AML-193 (cell line): ENCODE measurements at regions not wholly inside any gene's neighbourhood (a gene's known extent, or its start where the extent isn't known, plus 50 kb on each side); places are given as distances from the start of the nearest gene placed in this dataset.
"Not testable (repeated sequence)": the region's sequence is repeated elsewhere in the genome, so short reads cannot be mapped to it uniquely, and the experiment has no call there.

ENCODE experiments used
- DNase-seq, 2 experiments: peaks; one replicate each; lab custom pipeline; 2025; lab: John Stamatoyannopoulos, UW

DNA sequence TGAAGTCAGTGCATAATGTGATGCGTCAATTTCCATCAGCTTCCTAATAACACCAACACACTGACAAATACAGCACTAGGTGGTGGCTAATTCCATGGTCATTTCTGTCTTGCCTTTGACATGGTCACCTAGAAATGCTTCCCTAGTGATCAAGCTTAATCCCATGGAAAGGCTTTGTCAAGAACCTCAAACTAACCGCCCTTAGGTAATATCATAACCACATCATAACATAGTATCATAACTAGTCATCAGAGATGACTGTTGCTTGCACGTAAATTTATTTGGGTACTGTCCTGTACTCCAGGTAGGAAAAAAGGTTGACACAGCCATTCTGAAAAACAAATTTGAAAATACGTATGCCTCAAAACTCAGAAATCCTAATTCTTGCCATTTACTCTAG is 471.8 kb downstream of the IRS1 start:
- DNase-seq, result no peak

DNA sequence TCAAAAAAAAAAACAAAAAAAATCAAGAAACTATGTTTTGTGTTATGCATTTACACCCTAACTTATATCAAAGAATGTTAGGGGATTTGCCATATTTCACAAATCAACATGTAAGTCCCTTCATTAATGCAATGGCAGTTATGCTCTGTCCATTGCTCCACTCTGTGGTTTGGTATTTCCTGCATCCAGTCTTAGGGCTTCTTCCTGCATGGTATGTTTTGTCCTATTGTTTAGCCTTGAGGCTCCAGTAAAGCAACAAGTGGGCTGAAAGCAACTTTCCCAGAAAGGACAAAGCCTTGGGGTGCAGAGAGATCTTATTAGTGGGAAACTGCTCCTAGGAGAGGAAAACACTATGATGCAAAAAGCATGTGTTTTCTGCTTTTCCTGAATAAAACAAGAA is 474.1 kb downstream of the IRS1 start:
- peak; percentile 73 to 74 for DNase-seq

DNA sequence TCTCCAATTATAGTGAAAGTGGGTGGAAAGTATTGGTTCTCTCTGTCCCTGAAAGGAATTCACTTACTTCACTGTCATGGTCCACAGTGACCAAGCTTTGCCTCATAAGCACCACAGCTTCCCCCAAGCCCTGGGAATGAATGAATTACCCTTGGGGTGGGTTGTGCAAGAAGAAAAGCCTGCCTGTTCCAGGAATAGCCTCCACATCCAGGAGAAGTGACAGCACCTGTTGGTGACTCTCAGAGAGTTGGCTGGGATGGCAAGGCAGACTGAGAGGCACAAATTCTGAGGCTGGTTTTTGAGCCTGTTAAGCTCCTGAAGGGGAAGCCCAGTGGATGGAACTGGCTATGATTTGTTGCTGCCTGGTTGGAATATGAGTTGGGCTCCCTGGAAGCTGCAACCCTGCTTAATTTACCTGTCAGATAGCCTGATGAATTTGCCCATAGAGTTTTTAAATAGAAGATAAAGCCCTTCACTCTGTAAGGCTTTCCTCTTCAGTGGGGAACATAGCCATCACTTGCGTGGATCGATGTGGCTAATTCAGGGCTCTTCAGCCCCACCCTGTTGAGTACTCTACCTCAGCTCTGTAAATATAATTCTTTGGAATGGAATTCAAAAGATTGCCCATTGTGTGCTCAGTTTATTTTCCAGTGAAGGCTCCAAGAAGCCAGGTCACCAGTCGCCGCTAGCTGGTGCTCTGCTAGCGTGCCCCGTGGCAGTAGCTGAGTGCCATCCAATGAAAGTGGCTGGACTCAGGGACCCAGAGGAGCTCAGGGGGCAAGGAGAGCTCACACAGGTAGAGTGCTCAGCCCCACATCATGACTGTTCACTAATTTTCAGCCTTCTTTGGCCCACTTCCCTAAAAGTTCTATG is 479.3 kb downstream of the IRS1 start:
- no peak for DNase-seq

DNA sequence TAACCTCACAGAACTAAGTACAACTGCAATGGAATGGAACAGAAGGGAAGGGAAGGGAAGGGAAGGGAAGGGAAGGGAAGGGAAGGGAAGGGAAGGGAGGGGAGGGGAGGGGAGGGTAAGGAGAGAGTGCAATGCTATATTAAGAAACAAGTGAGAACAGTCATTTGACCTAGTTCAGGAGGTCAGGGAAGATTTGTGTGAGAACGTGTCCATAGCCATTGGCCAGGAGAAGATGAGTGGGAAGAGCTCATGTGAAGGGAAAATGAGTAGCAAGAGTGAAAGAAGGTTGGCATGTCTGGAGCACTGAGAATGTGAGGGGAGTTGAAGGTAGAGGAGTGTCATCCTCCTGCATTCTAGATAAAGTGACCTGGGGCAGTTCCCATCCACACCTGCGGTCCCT is 481.6 kb downstream of the IRS1 start:
- DNase-seq, result no peak

DNA sequence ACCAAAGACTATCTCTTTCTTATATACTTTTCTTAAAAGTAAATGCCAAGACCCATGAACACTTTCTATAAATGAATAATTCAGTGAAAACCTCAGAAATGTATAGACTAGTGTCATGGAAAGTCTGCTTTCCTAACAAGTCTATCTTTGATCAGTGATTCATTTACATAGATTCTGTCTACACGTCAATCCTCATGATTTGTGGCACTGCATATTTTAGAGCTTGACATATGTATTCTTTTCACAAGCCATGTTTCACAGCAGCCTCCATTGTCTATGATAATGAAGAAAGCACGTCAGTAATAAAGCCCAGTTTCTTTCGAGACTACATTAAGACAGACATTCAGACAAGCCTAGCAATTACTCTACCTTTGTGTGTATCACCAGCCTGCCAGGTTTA is 486.6 kb downstream of the IRS1 start:
- no peak for DNase-seq

DNA sequence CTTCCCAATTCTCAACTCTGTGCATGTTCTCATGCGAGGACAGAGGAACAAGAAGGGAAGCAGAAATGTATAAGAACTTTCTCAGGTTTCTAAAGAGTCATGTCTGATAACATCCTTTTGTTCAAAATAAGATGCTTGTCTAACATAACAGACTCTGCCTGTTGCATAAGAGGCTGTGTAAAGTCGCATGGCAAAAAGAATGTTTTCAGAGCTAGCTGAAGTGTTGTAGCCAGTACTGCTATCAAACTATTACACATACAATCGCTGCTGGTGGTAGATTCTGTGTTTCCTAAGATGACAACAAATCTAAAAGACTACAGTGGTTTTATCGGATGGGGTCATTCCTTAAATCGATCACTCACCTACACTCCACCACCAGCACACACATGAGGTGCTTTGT is 487.5 kb downstream of the IRS1 start:
- DNase-seq, result no peak

DNA sequence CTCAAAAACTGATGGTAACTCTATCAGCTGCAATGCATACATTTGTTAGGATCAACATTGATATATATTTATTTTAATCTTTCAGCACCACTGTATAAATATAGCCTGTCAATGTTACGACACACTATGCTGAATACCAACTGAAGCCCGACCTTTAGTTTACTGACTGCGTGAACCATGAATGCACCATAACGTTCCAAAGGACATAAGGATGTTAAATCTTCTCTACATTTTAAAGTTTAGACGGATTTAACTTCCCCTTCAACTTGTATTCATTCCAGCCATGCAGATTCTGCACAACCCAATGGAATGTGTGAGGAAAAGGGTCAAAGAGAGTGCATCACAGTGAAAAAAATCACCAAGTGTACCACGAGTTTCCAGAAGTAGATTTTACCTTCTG is 489.5 kb downstream of the IRS1 start:
- DNase-seq, result no peak

DNA sequence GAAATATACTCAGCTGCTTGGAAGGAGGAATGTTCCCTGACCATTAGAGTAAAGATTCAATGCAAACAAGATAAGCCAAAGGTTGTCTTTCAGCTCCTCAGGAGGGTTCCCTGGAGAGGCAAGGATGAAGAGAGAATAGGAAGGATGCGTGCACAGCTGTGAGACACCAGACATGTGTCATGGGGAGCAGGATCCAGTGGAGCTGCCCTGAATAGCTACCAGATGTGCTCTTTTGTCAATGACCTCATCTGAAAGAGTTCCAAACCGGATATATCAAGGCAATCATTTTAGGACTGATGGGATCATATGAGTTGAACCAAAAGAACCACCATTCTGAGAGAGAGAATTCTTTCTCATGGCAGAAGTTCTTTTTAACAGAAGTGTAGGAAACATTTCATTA is 490.6 kb downstream of the IRS1 start:
- no peak for DNase-seq

DNA sequence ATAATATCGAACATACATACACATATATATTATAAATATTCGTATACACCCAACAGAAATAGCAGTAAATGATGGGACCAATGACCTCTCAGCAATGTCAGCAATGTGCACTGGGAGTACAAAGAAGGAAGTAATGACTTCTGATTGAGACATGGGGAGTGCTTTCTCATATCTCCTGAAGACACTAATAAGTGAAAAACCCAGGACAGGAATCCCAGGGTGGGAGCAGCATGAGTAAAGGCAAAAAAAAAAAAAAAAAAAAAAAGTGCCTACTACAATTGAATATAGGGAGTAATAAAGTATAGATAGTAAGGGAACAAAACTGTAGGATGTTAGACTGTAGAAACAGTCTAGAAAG is 491.3 kb downstream of the IRS1 start:
- no peak for DNase-seq

DNA sequence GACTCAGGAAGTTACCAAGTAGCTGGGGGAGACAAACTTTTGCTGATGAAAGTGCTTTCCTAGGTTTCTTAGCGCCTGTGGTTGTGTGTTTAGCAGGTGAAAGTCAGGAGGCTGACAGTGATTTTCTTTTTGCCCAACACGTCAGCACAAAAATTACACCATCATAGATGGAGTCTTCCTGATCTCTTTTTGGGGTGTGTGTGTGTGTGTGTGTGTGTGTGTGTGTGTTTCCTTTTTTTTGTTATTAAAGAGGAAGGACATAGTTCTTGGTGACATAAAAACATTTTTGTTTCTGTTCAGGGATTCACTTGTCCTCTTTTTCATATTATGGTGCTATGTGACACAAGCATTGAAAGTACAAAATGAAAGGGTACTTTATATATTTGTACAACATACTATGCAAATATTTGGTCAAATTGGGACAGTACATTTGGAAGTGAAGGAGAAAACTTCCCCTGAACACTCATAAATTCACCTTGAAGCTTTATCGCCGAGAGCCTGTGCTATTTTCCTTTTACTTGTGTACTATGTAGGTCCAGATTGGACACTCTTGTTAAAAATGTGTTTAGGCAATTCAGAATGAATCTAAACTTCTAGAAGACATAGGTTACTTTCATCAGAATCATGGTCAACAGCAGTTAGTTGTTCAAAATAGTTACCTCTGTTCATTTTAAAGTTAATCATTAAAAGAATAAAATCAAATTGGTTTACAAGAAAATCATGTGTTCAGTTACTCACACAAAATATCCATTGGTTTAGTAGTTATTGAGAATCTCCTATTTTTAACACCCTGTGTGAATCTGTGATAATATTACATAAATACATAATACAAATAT is 491.9 kb downstream of the IRS1 start:
- no peak for DNase-seq

DNA sequence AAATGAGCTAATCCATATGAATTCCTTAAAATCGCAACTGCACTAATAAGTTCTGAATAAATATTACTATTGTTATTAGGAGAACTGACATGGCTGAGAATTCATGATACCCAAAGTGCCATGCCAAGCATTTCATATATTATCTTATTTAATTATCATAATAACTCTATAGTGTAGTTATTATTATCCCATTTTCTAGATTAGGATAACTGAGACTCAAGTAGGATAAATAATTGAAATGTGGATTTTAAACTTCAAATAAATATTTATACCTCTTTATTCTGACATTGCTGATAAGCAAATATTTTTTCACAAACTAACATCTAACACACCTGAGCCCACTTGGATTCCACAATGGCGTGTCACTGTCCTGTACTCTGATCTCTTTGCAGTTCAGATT is 492.7 kb downstream of the IRS1 start:
- no peak for DNase-seq

DNA sequence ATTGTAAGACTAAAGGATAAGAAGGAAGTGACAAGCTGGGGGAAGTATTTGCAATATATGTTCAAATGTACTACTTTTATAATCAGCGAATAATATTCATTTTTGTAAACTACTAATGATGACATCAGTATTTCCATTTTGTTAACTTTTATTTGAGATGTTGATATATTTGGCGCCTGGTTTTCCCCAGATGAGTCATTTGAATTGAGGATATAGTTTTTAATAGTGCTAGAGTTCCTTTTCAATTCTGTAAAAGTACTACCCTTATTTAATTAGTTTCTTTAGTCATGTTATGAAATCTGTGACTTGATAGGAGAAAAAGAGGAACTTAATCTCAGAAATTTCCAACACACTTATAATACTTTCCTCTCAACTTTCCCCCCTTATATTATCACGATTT is 495.3 kb downstream of the IRS1 start:
- peak; percentile 11 to 15 for DNase-seq

DNA sequence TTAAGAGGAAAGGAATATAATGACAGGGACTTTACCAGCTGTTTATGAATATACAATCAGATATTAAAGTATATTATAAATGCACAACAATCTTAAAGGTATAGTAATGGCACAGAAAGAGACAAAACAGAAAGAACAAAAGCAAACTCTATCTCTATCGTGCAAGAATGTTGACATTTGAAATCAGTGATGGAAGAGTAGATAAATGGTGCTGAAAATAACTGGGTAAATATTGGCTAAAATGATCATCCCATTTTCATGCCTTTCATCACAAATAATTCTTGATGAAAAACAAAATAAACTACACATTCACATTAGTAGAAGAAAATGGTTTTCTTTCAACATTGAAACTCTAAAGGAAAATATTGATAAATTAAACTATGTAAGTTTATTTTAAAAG is 495.9 kb downstream of the IRS1 start:
- DNase-seq, result no peak

DNA sequence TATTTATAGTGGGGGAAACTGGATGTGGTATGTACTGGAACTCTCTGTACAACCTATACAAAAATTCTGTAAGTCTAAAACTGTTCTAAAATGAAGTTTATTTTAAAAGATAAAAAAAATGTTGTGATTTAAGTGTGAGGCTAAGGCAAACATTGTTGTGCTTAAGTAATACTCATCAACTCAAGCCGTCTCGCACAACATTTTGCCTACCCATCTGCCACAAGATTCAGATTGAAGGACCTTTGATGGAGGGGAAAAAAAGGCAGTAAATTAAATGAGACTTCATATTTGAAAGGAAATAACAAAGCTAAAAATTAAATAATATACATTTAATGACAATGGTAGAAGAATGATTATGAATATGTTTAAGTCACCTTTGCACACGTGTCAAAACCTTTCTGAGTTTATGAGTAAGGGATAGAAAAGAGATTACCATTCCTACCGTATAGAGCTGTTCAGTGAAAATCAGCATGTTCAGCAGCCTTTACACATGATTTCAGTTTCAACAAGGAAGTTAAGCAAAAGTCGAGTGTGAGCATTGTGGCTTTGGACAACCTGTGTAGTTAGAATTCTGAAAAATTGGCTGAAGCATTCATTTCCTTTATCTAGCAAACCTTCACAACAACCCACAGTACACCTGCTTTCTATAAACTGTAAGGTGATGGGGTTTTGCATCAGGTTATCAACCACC is 499.3 kb downstream of the IRS1 start:
- no peak for DNase-seq

DNA sequence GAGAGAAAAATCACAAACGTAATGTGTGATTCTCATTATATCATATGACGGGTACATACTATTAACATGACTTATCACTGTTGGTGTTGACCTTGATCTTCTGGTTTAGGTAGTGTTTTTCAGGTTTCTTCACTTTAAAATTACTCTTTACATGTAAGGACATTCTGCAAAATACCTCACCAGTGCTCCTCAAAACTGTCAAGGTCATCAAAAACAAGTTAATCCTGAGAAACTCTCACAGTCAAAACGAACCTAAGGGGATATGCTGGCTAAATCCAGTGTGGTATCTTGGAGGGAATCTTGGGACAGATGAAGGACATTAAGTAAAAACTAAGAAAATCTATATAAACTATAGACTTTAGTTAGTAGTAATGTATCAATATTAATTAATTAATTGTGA is 499.8 kb downstream of the IRS1 start:
- no peak for DNase-seq

DNA sequence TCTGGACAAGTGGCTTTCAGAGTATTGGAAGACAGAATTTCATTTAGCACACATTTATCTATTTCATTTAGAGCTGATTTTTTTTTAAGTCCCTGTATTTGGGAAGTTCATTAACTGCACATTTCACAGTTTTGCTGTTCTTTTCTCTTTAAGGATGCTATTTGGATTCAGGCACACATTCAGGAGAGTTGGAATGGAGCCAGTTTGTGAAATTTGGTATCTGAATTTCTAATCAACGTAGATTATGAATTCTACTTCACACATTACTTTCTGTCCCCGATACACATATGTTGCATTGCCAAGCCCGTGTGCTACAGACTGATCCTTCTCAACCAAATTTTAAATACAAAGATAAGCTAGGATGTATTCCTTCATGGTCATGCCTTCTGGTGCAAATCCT is 503.9 kb downstream of the IRS1 start:
- DNase-seq, result no peak

DNA sequence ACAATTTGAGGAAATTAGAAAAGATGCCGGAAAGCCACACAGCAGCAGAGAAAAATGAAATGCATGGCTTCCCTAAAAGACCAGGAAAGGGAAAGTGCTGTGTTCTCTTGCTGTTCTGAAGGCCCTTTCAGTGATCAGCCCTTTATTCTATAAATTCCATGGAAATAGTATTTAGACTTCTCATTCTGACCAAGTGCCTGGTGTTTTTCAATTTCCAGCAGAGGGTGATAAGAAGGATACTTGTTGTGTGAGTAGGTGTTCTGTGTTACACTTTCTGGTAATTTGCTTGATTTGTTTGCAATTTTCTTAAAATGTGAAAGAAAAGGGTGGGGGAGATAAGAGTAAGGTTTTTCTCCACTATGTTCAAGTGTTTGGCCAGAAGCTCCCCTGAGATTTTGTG is 504.5 kb downstream of the IRS1 start:
- DNase-seq, result no peak

DNA sequence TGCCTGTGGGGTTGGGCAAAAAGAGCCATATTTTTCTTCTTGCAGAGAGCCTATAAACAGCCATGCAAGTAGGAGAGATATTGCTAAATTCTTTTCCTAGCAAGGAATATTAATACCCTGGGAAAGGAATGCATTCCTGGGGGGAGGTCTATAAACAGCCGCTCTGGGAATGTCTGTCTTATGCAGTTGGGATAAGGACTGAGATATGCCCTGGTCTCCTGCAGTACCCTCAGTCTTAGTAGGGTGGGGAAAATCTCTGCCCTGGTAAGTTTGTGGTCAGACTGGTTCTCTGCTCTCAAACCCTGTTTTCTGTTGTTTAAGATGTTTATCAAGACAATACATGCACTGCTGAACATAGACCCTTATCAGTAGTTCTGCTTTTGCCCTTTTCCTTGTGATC is 508.3 kb downstream of the IRS1 start:
- DNase-seq, result not testable (repeated sequence)

DNA sequence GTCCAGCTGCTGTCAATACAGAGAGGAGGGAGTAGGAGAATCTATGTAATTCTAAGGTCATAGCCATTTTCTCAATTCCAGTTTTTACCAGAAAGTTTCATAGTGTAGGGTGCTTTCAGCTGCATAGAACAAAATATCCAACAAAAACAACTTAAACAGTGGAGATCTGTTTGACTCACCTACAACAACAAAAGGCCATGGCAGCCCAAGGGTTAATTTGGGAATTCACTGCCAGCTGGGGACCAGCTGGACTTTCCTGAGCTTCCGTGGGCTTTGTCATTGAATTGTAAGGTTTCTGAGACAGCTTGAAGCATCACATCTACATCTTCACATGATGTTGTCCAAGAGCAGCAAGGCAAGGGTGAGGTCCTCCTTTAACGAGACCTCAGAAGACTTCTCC is 512.7 kb downstream of the IRS1 start:
- DNase-seq, result no peak

DNA sequence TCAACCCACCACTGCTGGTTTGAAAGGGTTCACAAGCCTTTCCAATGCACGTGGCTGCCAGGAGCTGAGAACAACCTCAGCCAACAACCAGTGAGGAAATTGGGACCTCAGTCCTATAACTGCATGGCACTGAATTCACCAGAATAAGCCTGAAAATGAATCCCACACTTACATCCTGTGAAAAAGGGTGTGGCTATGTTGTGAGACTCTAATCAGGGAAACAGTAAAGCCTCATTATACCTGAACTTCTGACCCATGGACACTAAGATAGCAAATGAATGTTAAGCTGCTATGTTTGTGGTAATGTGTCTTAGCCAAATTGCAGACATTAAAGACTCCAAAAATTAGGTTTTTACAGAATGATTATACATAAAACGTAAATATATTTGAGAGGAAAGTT is 515.8 kb downstream of the IRS1 start:
- DNase-seq, result no peak

DNA sequence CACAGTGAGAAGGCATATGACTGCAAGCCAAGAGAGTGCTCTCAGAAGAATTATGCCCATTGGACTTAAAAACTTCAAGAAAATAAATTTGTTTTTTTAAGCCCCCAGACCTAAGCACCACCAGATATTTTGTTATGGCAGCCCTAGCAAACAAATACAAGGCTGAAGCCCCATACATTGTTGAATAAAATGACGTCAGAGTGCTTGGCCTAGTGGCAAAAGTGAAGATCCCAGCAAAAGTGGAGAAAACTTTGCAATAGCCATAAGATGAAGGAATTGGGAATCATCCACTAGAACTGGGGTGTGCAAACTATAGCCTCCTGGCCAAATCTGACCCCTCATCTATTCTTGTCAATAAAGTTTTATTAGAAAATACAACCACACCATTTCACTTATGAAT is 517.5 kb downstream of the IRS1 start:
- no peak for DNase-seq

DNA sequence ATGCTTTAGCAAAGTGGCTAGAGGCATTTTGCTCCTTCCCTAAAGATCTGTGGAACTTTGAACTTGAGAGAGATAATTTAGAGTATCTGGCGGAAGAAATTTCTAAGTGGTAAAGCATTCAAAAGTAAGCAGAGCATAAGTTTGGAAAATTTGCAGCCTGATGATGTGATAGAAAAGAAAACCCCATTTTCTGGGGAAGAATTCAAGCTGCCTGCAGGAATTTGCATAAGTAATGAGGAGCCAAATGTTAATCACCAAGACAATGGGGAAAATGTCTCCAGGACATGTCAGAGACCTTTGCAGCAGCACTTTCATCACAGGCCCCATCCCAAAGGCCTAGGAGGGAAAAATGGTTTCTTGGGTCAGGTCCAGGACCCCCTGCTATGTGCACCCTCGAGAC is 519.5 kb downstream of the IRS1 start:
- not testable (repeated sequence) for DNase-seq

DNA sequence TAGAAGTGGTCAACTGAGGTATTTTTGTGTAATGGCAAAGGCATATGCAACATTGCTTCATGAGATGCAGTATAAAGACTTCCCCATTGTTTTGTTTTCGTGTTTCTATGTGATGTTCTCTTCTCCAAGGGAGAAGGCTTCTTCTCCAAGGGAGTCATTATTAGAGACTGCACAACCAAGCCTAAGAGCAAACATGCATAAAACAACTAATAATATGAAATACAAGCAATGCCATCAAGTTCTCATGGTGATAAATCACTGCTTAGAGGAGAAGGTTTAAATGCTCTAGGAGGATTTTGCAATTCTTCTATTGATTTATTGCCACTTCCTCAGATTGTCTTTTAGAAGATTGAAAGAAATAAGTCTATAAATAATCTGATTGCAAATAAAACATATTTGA is 524.4 kb downstream of the IRS1 start:
- no peak for DNase-seq
